Kidney (tissue), 13 donors: ENCODE measurements at regions not wholly inside any gene's neighbourhood (a gene's known extent, or its start where the extent isn't known, plus 50 kb on each side); places are given as distances from the start of the nearest gene placed in this dataset.

ENCODE experiments used
- DNase-seq, 5 donors: peaks; one replicate each; pipeline ENCODE4 v3.0.0-alpha.2; 2013 to 2020
- FAIRE-seq: peaks from 2 replicates; lab custom pipeline; 2012; peaks lifted over from hg19 to GRCh38; lab: Jason Lieb, UNC
- H3K27ac ChIP-seq, 2 donors: one replicate each; pipeline ENCODE4 v1.7.0; 2013; ENCODE audit warnings: low read depth in 2 of 2, low read length in 2 of 2, inconsistent platforms in 1 of 2
- H3K27me3 ChIP-seq: one replicate; pipeline ENCODE4 v1.7.1; 2013; ENCODE audit warnings: low read length, inconsistent platforms; ENCODE audit not compliant: control insufficient read depth, insufficient read depth
- H3K36me3 ChIP-seq, 3 donors: one replicate each; pipeline versions ENCODE4 v1.7.0 to v1.7.1; 2013; ENCODE audit warnings: low read length in 3 of 3, control low read depth in 1 of 3, inconsistent platforms in 1 of 3; ENCODE audit not compliant: insufficient read depth in 3 of 3, control insufficient read depth in 2 of 3
- H3K4me1 ChIP-seq, 3 donors: one replicate each; pipeline versions ENCODE4 v1.7.0 to v1.7.1; 2013; ENCODE audit warnings: low read length in 3 of 3, inconsistent platforms in 1 of 3, low read depth in 1 of 3; ENCODE audit not compliant: control insufficient read depth in 2 of 3, insufficient read depth in 2 of 3
- H3K4me3 ChIP-seq, 3 donors: one replicate each; pipeline versions ENCODE4 v1.7.0 to v1.8.1; 2013; ENCODE audit warnings: low read length in 3 of 3, control low read depth in 1 of 3, inconsistent platforms in 1 of 3
- H3K9ac ChIP-seq, 3 donors: one replicate each; pipeline versions ENCODE4 v1.7.0 to v1.7.1; 2013; ENCODE audit warnings: low read length in 3 of 3, control low read depth in 1 of 3, inconsistent platforms in 1 of 3
- H3K9me3 ChIP-seq, 3 donors: one replicate each; pipeline versions ENCODE4 v1.7.0 to v1.7.1; 2013; ENCODE audit warnings: low read length in 3 of 3, control low read depth in 1 of 3, inconsistent platforms in 1 of 3; ENCODE audit not compliant: control insufficient read depth in 2 of 3, insufficient read depth in 1 of 3
- CTCF ChIP-seq: IDR thresholded peaks from 3 replicates; pipeline ENCODE4 v1.5.1; 2012; ENCODE audit warnings: mild to moderate bottlenecking, moderate library complexity, borderline replicate concordance; ENCODE audit not compliant: insufficient read depth; ENCODE audit errors: extremely low read depth
- intact Hi-C: fragments of 100-400 bp; cut with DNase I; formaldehyde crosslinking; loops from one replicate; pipeline ENCODE4 v1.11.1; 2022
- donor health status: control.
- donor health status: control.
- donor health status: control.
- donor health status: control.
- donor health status: control.
- donor health status: DM: yes; HTN: yes; CAD: no.
- donor health status: Normal renal cell carcinoma (clear cell type).

- Histone ChIP-seq H3K9ac (no peak overlapping the region), H3K36me3 (no peaks in the 10 kb centered on the region), H3K27me3 (no peaks in the 10 kb centered on the region), H3K9me3 (no peaks in the 10 kb centered on the region), H3K4me1 (peaks cover 0 to 5% (median 2%) of the 10 kb centered on the region in 3 donors), H3K4me3 (no peak overlapping the region), H3K27ac (no peak overlapping the region)
- no peak for TF ChIP-seq CTCF
- intact Hi-C loops, result no loop called here
- no peak for FAIRE-seq
- DNase-seq, result no peak
These were observed 257.4 kb upstream of the CBLB start for GRCh38 chr3:106126067-106126845.

GRCh38 chr3:106126846-106127235 lies 258.0 kb upstream of the CBLB start:
- intact Hi-C loops, result no loop called here

GRCh38 chr3:106129939-106130338 lies 261.1 kb upstream of the CBLB start:
- Histone ChIP-seq H3K27me3 (no peaks in the 10 kb centered on the region), H3K9me3 (no peaks in the 10 kb centered on the region), H3K36me3 (no peaks in the 10 kb centered on the region), H3K27ac (no peak overlapping the region), H3K9ac (no peak overlapping the region), H3K4me1 (peaks cover 0 to 8% (median 2%) of the 10 kb centered on the region in 3 donors), H3K4me3 (no peak overlapping the region)
- TF ChIP-seq CTCF, result no peak
- DNase-seq (no peak), FAIRE-seq (no peak)
- intact Hi-C loops, result no loop called here

More at GRCh38 chr3:106126846-106127235, 258.0 kb upstream of the CBLB start:
- TF ChIP-seq CTCF, result no peak
- Histone ChIP-seq H3K4me1 (peaks cover 0 to 8% (median 2%) of the 10 kb centered on the region in 3 donors), H3K27ac (no peak overlapping the region), H3K4me3 (no peak overlapping the region), H3K36me3 (no peaks in the 10 kb centered on the region), H3K27me3 (no peaks in the 10 kb centered on the region), H3K9me3 (no peaks in the 10 kb centered on the region), H3K9ac (no peak overlapping the region)
- no peak for DNase-seq
- FAIRE-seq, result no peak
